ENCODE measurements at regions not wholly inside any gene's neighbourhood (a gene's known extent, or its start where the extent isn't known, plus 50 kb on each side); places are given as distances from the start of the nearest gene placed in this dataset.

GRCh38 chr4:31803526-31804195 lies 1083.5 kb downstream of the PCDH7 start:
- no peaks in the 10 kb centered on the region for H3K27me3 Mint-ChIP-seq (ENCODE audit: low read depth in 3 of 3)
- Histone ChIP-seq H3K4me3 (replicated peaks in 1 of 3; ENCODE audit: low read depth in 2 of 3, low read length in 3 of 3) (no peak overlapping the region), H4K20me1 (ENCODE audit: insufficient read depth, low read length) (no peaks in the 10 kb centered on the region), H2AFZ (ENCODE audit: insufficient read depth, low read depth, low read length, poor library complexity, severe bottlenecking) (no peak overlapping the region), H3K79me2 (ENCODE audit: insufficient read depth, low read length) (no peaks in the 10 kb centered on the region), H3K27me3 (ENCODE audit: control insufficient read depth in 2 of 2, insufficient read depth in 2 of 2, low read length in 2 of 2) (no peaks in the 10 kb centered on the region), H3K4me1 (ENCODE audit: control insufficient read depth in 1 of 2, insufficient read depth in 2 of 2, low read length in 2 of 2) (no peaks in the 10 kb centered on the region), H3K27ac (ENCODE audit: low read depth in 1 of 2, low read length in 2 of 2) (no peak overlapping the region), H3K9me3 (replicated peaks in 1 of 2; ENCODE audit: control insufficient read depth in 1 of 2, insufficient read depth in 1 of 2, low read length in 2 of 2) (no peaks in the 10 kb centered on the region), H3K4me2 (replicated peaks; ENCODE audit: extremely low read depth, low read length, poor library complexity, severe bottlenecking) (no peak overlapping the region), H3K9ac (ENCODE audit: insufficient read depth, low read length, poor library complexity, severe bottlenecking) (no peak overlapping the region), H3K36me3 (replicated peaks in 1 of 2; ENCODE audit: control insufficient read depth in 1 of 2, insufficient read depth in 2 of 2, low read length in 2 of 2) (no peaks in the 10 kb centered on the region)
- no peak overlapping the region for H3K27ac Mint-ChIP-seq
- WGBS (ENCODE audit: insufficient coverage), result 50% methylated on average over 1 of the region's 3 CpGs
- intact Hi-C loops (cut with micrococcal nuclease), result no loop called here
- no peak for DNase-seq
- no peaks in the 10 kb centered on the region for H3K4me1 Mint-ChIP-seq
- H3K4me3 Mint-ChIP-seq, result no peak overlapping the region
- peaks cover 0 to 6% (median 2%) of the 10 kb centered on the region in 7 donors for H3K9me3 Mint-ChIP-seq
- no peaks in the 10 kb centered on the region for H3K36me3 Mint-ChIP-seq
- no peak for TF ChIP-seq CTCF (IDR thresholded peaks at IDR 0.05)

- Histone ChIP-seq H2AFZ (ENCODE audit: insufficient read depth, low read depth, low read length, poor library complexity, severe bottlenecking) (no peak overlapping the region), H3K4me2 (replicated peaks; ENCODE audit: extremely low read depth, low read length, poor library complexity, severe bottlenecking) (no peak overlapping the region), H3K27me3 (ENCODE audit: control insufficient read depth in 2 of 2, insufficient read depth in 2 of 2, low read length in 2 of 2) (no peaks in the 10 kb centered on the region), H3K36me3 (replicated peaks in 1 of 2; ENCODE audit: control insufficient read depth in 1 of 2, insufficient read depth in 2 of 2, low read length in 2 of 2) (no peaks in the 10 kb centered on the region), H3K27ac (ENCODE audit: low read depth in 1 of 2, low read length in 2 of 2) (no peak overlapping the region), H3K4me3 (replicated peaks in 1 of 3; ENCODE audit: low read depth in 2 of 3, low read length in 3 of 3) (no peak overlapping the region), H3K4me1 (ENCODE audit: control insufficient read depth in 1 of 2, insufficient read depth in 2 of 2, low read length in 2 of 2) (no peaks in the 10 kb centered on the region), H3K9me3 (replicated peaks in 1 of 2; ENCODE audit: control insufficient read depth in 1 of 2, insufficient read depth in 1 of 2, low read length in 2 of 2) (no peaks in the 10 kb centered on the region), H3K79me2 (ENCODE audit: insufficient read depth, low read length) (no peaks in the 10 kb centered on the region), H3K9ac (ENCODE audit: insufficient read depth, low read length, poor library complexity, severe bottlenecking) (no peak overlapping the region), H4K20me1 (ENCODE audit: insufficient read depth, low read length) (no peaks in the 10 kb centered on the region)
- intact Hi-C loops (cut with micrococcal nuclease), result no loop called here
- Mint-ChIP-seq H3K36me3 (no peaks in the 10 kb centered on the region), H3K27me3 (ENCODE audit: low read depth in 3 of 3) (no peaks in the 10 kb centered on the region), H3K4me1 (no peaks in the 10 kb centered on the region), H3K9me3 (peaks cover 0 to 2% (median 0%) of the 10 kb centered on the region in 7 donors), H3K4me3 (no peak overlapping the region), H3K27ac (no peak overlapping the region)
- DNase-seq, result no peak
- TF ChIP-seq CTCF (IDR thresholded peaks at IDR 0.05), result no peak
- WGBS (ENCODE audit: insufficient coverage), result no CpG with 5 or more reads among the region's 2 CpGs
These were observed 1086.9 kb downstream of the PCDH7 start for GRCh38 chr4:31807036-31807435.
